ENCODE measurements at regions not wholly inside any gene's neighbourhood (a gene's known extent, or its start where the extent isn't known, plus 50 kb on each side); places are given as distances from the start of the nearest gene placed in this dataset.
"Not testable (repeated sequence)": the region's sequence is repeated elsewhere in the genome, so short reads cannot be mapped to it uniquely, and the experiment has no call there.

GRCh38 chr4:112708772-112709171, 71.8 kb downstream of the LARP7 start:
- no peak for DNase-seq (ENCODE audit: insufficient read length, low spot score)
- TF ChIP-seq CTCF (IDR thresholded peaks at IDR 0.05; ENCODE audit: insufficient read depth, missing control alignments): no peak
- no peak for FAIRE-seq

GRCh38 chr4:112714922-112715901, 78.3 kb downstream of the LARP7 start:
- DNase-seq (ENCODE audit: insufficient read length, low spot score): no peak
- FAIRE-seq: no peak
- no peak for TF ChIP-seq CTCF (IDR thresholded peaks at IDR 0.05; ENCODE audit: insufficient read depth, missing control alignments)

- no peak for TF ChIP-seq CTCF (IDR thresholded peaks at IDR 0.05; ENCODE audit: insufficient read depth, missing control alignments)
- DNase-seq (ENCODE audit: insufficient read length, low spot score) (no peak), FAIRE-seq (no peak)
Observed at GRCh38 chr4:112717856-112718255, 80.9 kb downstream of the LARP7 start.

GRCh38 chr4:112721627-112722026, 84.7 kb downstream of the LARP7 start:
- no peak for TF ChIP-seq CTCF (IDR thresholded peaks at IDR 0.05; ENCODE audit: insufficient read depth, missing control alignments)
- FAIRE-seq: no peak
- no peak for DNase-seq (ENCODE audit: insufficient read length, low spot score)

- TF ChIP-seq CTCF (IDR thresholded peaks at IDR 0.05; ENCODE audit: insufficient read depth, missing control alignments): no peak
- DNase-seq (ENCODE audit: insufficient read length, low spot score) (no peak), FAIRE-seq (no peak)
Observed at GRCh38 chr4:112726041-112726440, 89.1 kb downstream of the LARP7 start.

- not testable (repeated sequence) for FAIRE-seq; DNase-seq (ENCODE audit: insufficient read length, low spot score)
Observed at GRCh38 chr4:112727728-112728127, 90.8 kb downstream of the LARP7 start.

GRCh38 chr4:112731715-112732114, 94.8 kb downstream of the LARP7 start:
- DNase-seq (ENCODE audit: insufficient read length, low spot score): no peak
- no peak for FAIRE-seq
- no peak for TF ChIP-seq CTCF (IDR thresholded peaks at IDR 0.05; ENCODE audit: insufficient read depth, missing control alignments)
